ENCODE measurements at regions not wholly inside any gene's neighbourhood (a gene's known extent, or its start where the extent isn't known, plus 50 kb on each side); places are given as distances from the start of the nearest gene placed in this dataset.
A peak's percentile ranks its signal among the peaks of the same experiment; 100 is the strongest.
"Not testable (repeated sequence)": the region's sequence is repeated elsewhere in the genome, so short reads cannot be mapped to it uniquely, and the experiment has no call there.

GRCh38 chr5:130549884-130550561, 615.0 kb downstream of the HINT1 start:
- no peak for DNase-seq

GRCh38 chr5:130546211-130546610, 618.8 kb downstream of the HINT1 start:
- DNase-seq = no peak

- no peak for DNase-seq
These were observed 619.8 kb downstream of the HINT1 start for GRCh38 chr5:130545291-130545690.

- peak; percentile 49 for DNase-seq
These were observed 623.3 kb downstream of the HINT1 start for GRCh38 chr5:130541617-130542221.

- DNase-seq = no peak
These were observed 628.4 kb downstream of the HINT1 start for GRCh38 chr5:130536691-130537090.

GRCh38 chr5:130532786-130533185, 628.5 kb downstream of the CHSY3 start:
- DNase-seq = no peak

- no peak for DNase-seq
These were observed 625.5 kb downstream of the CHSY3 start for GRCh38 chr5:130529511-130530485.

- DNase-seq = no peak
These were observed 624.8 kb downstream of the CHSY3 start for GRCh38 chr5:130529111-130529510.

GRCh38 chr5:130528474-130528873, 624.2 kb downstream of the CHSY3 start:
- DNase-seq = no peak

- DNase-seq = no peak
These were observed 622.4 kb downstream of the CHSY3 start for GRCh38 chr5:130526708-130527107.

- no peak for DNase-seq
These were observed 615.9 kb downstream of the CHSY3 start for GRCh38 chr5:130520211-130520610.

- DNase-seq = no peak
These were observed 610.9 kb downstream of the CHSY3 start for GRCh38 chr5:130514984-130515690.

GRCh38 chr5:130502702-130503101, 598.4 kb downstream of the CHSY3 start:
- no peak for DNase-seq

GRCh38 chr5:130501151-130501865, 597.0 kb downstream of the CHSY3 start:
- DNase-seq = no peak

- not testable (repeated sequence) for DNase-seq
These were observed 596.2 kb downstream of the CHSY3 start for GRCh38 chr5:130500495-130500894.

- DNase-seq = no peak
These were observed 592.0 kb downstream of the CHSY3 start for GRCh38 chr5:130496215-130496614.

- DNase-seq = no peak
These were observed 584.0 kb downstream of the CHSY3 start for GRCh38 chr5:130488252-130488651.

GRCh38 chr5:130479045-130479804, 575.0 kb downstream of the CHSY3 start:
- DNase-seq = no peak

- DNase-seq = no peak
These were observed 572.1 kb downstream of the CHSY3 start for GRCh38 chr5:130476325-130476724.

GRCh38 chr5:130462516-130462915, 558.3 kb downstream of the CHSY3 start:
- DNase-seq = no peak

- DNase-seq = no peak
These were observed 550.9 kb downstream of the CHSY3 start for GRCh38 chr5:130455175-130455574.

All from RPMI8226 (cell line).